ENCODE measurements at regions not wholly inside any gene's neighbourhood (a gene's known extent, or its start where the extent isn't known, plus 50 kb on each side); places are given as distances from the start of the nearest gene placed in this dataset.

DNA sequence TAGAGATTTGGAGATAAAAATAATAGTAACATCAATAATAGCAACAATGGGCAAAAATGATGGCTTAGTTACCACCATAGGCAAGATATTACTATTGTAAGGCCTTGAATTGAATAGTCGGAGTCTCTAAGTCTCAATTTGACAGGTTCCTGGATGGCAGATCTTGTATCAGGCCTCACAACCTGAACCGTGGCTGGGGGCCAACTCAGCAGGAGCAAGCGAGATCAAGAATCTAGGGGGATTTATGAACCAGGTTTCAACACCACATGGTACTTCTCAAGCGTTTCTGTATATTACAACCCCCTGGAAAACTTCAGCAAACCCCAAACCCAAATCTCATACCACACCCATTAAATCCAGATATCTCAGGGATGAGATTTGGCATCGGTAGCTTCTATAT is 573.8 kb downstream of the LIG4 start:
- no peak for TF ChIP-seq FOS (IDR thresholded peaks at IDR 0.05; ENCODE audit: borderline replicate concordance, insufficient read depth, low read length)
- TF ChIP-seq, protein P1, sequence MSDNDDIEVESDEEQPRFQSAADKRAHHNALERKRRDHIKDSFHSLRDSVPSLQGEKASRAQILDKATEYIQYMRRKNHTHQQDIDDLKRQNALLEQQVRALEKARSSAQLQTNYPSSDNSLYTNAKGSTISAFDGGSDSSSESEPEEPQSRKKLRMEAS (IDR thresholded peaks at IDR 0.05; ENCODE audit: insufficient read depth, insufficient read length): no peak
- no peak for TF ChIP-seq POLR2AphosphoS5 (IDR thresholded peaks at IDR 0.05; ENCODE audit: insufficient read depth, low read depth, low read length)
- TF ChIP-seq JUN (IDR thresholded peaks at IDR 0.05; ENCODE audit: borderline replicate concordance, insufficient read depth, insufficient read length, low read depth): no peak
- no peak for TF ChIP-seq MYC (IDR thresholded peaks at IDR 0.05; ENCODE audit: low read depth, low read length)
- TF ChIP-seq EZH2 (IDR thresholded peaks at IDR 0.05; ENCODE audit: borderline replicate concordance, low read depth, low read length, severe bottlenecking): no peak
- TF ChIP-seq, protein P2, sequence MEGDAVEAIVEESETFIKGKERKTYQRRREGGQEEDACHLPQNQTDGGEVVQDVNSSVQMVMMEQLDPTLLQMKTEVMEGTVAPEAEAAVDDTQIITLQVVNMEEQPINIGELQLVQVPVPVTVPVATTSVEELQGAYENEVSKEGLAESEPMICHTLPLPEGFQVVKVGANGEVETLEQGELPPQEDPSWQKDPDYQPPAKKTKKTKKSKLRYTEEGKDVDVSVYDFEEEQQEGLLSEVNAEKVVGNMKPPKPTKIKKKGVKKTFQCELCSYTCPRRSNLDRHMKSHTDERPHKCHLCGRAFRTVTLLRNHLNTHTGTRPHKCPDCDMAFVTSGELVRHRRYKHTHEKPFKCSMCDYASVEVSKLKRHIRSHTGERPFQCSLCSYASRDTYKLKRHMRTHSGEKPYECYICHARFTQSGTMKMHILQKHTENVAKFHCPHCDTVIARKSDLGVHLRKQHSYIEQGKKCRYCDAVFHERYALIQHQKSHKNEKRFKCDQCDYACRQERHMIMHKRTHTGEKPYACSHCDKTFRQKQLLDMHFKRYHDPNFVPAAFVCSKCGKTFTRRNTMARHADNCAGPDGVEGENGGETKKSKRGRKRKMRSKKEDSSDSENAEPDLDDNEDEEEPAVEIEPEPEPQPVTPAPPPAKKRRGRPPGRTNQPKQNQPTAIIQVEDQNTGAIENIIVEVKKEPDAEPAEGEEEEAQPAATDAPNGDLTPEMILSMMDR (IDR thresholded peaks at IDR 0.05; ENCODE audit: extremely low read depth in 1 of 2, insufficient read depth in 1 of 2, low read depth in 1 of 2, low read length in 2 of 2): no peak
- TF ChIP-seq GATA2 (IDR thresholded peaks at IDR 0.05; ENCODE audit: insufficient read depth, insufficient read length, low read depth, low read length): no peak
- TF ChIP-seq POLR2A (IDR thresholded peaks at IDR 0.05; ENCODE audit: low read depth, low read length): no peak
- dilution Hi-C loops (cut with MboI; ENCODE audit: extremely low pct_ligation_motif_present, low sequenced_read_pairs): no loop called here
- Histone ChIP-seq H4K20me1 (replicated peaks; ENCODE audit: control insufficient read depth, extremely low read depth, insufficient read depth, low read length) (no peaks in the 10 kb centered on the region), H3K27me3 (ENCODE audit: control insufficient read depth in 2 of 2, insufficient read depth in 2 of 2, low read length in 2 of 2) (no peaks in the 10 kb centered on the region), H3K4me1 (ENCODE audit: control insufficient read depth, extremely low read depth, insufficient read depth, low read length) (no peaks in the 10 kb centered on the region), H2AFZ (ENCODE audit: low read depth, low read length) (no peak overlapping the region), H3K36me3 (ENCODE audit: control insufficient read depth in 2 of 2, extremely low read depth in 1 of 2, insufficient read depth in 2 of 2, low read length in 2 of 2) (no peaks in the 10 kb centered on the region), H3K9me1 (replicated peaks; ENCODE audit: control insufficient read depth, extremely low read depth, insufficient read depth, low read length) (no peaks in the 10 kb centered on the region), H3K9me3 (replicated peaks; ENCODE audit: control insufficient read depth, insufficient read depth, low read length) (no peaks in the 10 kb centered on the region), H3K4me3 (replicated peaks in 1 of 3; ENCODE audit: insufficient read depth in 1 of 3, low read depth in 1 of 3, low read length in 3 of 3) (no peak overlapping the region), H3K27ac (ENCODE audit: insufficient read depth, low read depth, low read length) (no peak overlapping the region), H3K79me2 (ENCODE audit: control insufficient read depth, insufficient read depth, low read length) (no peaks in the 10 kb centered on the region), H3K9ac (replicated peaks; ENCODE audit: extremely low read depth, insufficient read depth, low read length) (no peak overlapping the region), H3K4me2 (ENCODE audit: insufficient read depth, low read length) (no peak overlapping the region)
- CTCF ChIA-PET: interaction anchor here (1.4 to 2.0 kb wide), 3 partner anchors 8 to 269 kb away, joined by 3 to 7 read pairs (median 6); no protein-coding TSS in a partner anchor
- FAIRE-seq (no peak), DNase-seq (ENCODE audit: low read depth, low spot score) (no peak)
- intact Hi-C loops (cut with micrococcal nuclease): no loop called here
- POLR2A ChIA-PET: no interaction called here
- BruUV-seq (replicated peaks): no TSS peak
